ENCODE measurements at regions not wholly inside any gene's neighbourhood (a gene's known extent, or its start where the extent isn't known, plus 50 kb on each side); places are given as distances from the start of the nearest gene placed in this dataset.

GRCh38 chr7:81433692-81434331, 336.0 kb downstream of the HGF start:
- TF ChIP-seq TAF1 (IDR thresholded peaks at IDR 0.05; ENCODE audit: borderline replicate concordance, insufficient read depth, low read length) (no peak), POLR2AphosphoS5 (IDR thresholded peaks at IDR 0.05; ENCODE audit: low read depth, low read length) (no peak)

Measured in PFSK-1 (cell line).